B cell (primary cell): ENCODE measurements at regions not wholly inside any gene's neighbourhood (a gene's known extent, or its start where the extent isn't known, plus 50 kb on each side); places are given as distances from the start of the nearest gene placed in this dataset.

Source experiments
- ATAC-seq: fragments of 200-7000 bp; cut with Tn5 transposase; one replicate; pipeline ENCODE4 v1.10.0; 2021; ENCODE audit warnings: low read depth, mild to moderate bottlenecking, moderate number of reproducible peaks, moderate library complexity
- CTCF ChIA-PET: fragments of 350-600 bp; sonication (Branson Sonifier 250); formaldehyde crosslinking; loops from one replicate; lab custom pipeline; 2021; ENCODE audit warnings: antibody characterized with exemption, inconsistent platforms; lab: Charles Lee
- POLR2A ChIA-PET: fragments of 350-600 bp; sonication (Branson Sonifier 250); formaldehyde crosslinking; loops from one replicate; lab custom pipeline; 2021; ENCODE audit warnings: antibody characterized with exemption; lab: Charles Lee
- DNase-seq: peaks from one replicate; pipeline ENCODE4 v3.0.0; 2013
- H2AFZ ChIP-seq: 2 replicates; pipeline ENCODE4 v1.6.1; 2012; ENCODE audit warnings: mild to moderate bottlenecking, low read depth, low read length; ENCODE audit not compliant: insufficient read depth, poor library complexity, severe bottlenecking
- H3K27ac ChIP-seq, 2 donors: 1 replicate in 1 of 2; 2 replicates in 1 of 2; pipeline ENCODE4 v1.5.1; 2012 to 2013; ENCODE audit warnings: low read length in 2 of 2, mild to moderate bottlenecking in 2 of 2, moderate library complexity in 1 of 2
- H3K27me3 ChIP-seq, 4 experiments: fragments of 200-600 bp in 1 of 4; sonication (generic) in 1 of 4; replicated peaks in 1 of 4; 1 replicate in 2 of 4; 2 replicates in 2 of 4; pipeline versions ENCODE4 v1.6.1 to v1.7.0; 2013 to 2016; ENCODE audit warnings: low read length in 3 of 4, mild to moderate bottlenecking in 2 of 4, mixed read lengths in 1 of 4, moderate library complexity in 1 of 4; ENCODE audit not compliant: insufficient read depth in 4 of 4, control insufficient read depth in 3 of 4; ENCODE audit errors: control extremely low read depth in 1 of 4
- H3K36me3 ChIP-seq, 2 experiments: replicated peaks in 1 of 2; 1 replicate in 1 of 2; 2 replicates in 1 of 2; pipeline versions ENCODE4 v1.6.1 to v1.7.1; 2013; ENCODE audit warnings: low read length in 1 of 2; ENCODE audit not compliant: insufficient read depth in 2 of 2, control insufficient read depth in 1 of 2; ENCODE audit errors: control extremely low read depth in 1 of 2, extremely low read depth in 1 of 2
- H3K4me1 ChIP-seq, 2 donors: fragments of 200-600 bp in 1 of 2; sonication (generic) in 1 of 2; 1 replicate in 1 of 2; 2 replicates in 1 of 2; pipeline versions ENCODE4 v1.5.1 to v1.6.1; 2013 to 2017; ENCODE audit warnings: low read length in 2 of 2; ENCODE audit not compliant: control insufficient read depth in 2 of 2, insufficient read depth in 2 of 2
- H3K4me2 ChIP-seq: replicated peaks from 2 replicates; pipeline ENCODE3; 2012; ENCODE audit warnings: mild to moderate bottlenecking, low read depth, low read length; ENCODE audit not compliant: poor library complexity, severe bottlenecking
- H3K4me3 ChIP-seq, 5 experiments: fragments of 200-600 bp in 1 of 5; sonication (generic) in 1 of 5; 1 replicate in 3 of 5; 2 replicates in 2 of 5; pipeline versions ENCODE4 v1.5.1 to v1.7.0; 2011 to 2016; ENCODE audit warnings: low read length in 4 of 5, mild to moderate bottlenecking in 4 of 5, low read depth in 2 of 5, control low read depth in 1 of 5, moderate library complexity in 1 of 5; ENCODE audit not compliant: insufficient read depth in 1 of 5; ENCODE audit errors: control extremely low read depth in 1 of 5, extremely low read depth in 1 of 5
- H3K79me2 ChIP-seq: fragments of 200-600 bp; sonication (generic); one replicate; pipeline ENCODE4 v1.6.0; 2016; ENCODE audit warnings: low read length; ENCODE audit not compliant: control insufficient read depth, insufficient read depth
- H3K9ac ChIP-seq: fragments of 200-600 bp; sonication (generic); 2 replicates; pipeline ENCODE4 v1.6.1; 2017; ENCODE audit warnings: mild to moderate bottlenecking, low read length, moderate library complexity
- H3K9me3 ChIP-seq, 3 donors: one replicate each; pipeline versions ENCODE4 v1.6.1 to v1.7.1; 2013; ENCODE audit warnings: low read length in 2 of 3; ENCODE audit not compliant: control insufficient read depth in 2 of 3, insufficient read depth in 1 of 3; ENCODE audit errors: control extremely low read depth in 1 of 3
- H4K20me1 ChIP-seq: 2 replicates; pipeline ENCODE4 v1.6.0; 2012; ENCODE audit warnings: mild to moderate bottlenecking, low read length; ENCODE audit not compliant: insufficient read depth, control insufficient read depth, poor library complexity, severe bottlenecking
- H3K27ac Mint-ChIP-seq: one replicate; pipeline ENCODE4 v1.8.0; 2021; ENCODE audit warnings: mixed read lengths
- H3K27me3 Mint-ChIP-seq: one replicate; pipeline ENCODE4 v1.8.0; 2021; ENCODE audit warnings: mixed read lengths
- H3K4me1 Mint-ChIP-seq: one replicate; pipeline ENCODE4 v1.8.0; 2021; ENCODE audit warnings: mixed read lengths
- H3K4me3 Mint-ChIP-seq: one replicate; pipeline ENCODE4 v1.8.0; 2021; ENCODE audit warnings: mixed read lengths
- H3K9me3 Mint-ChIP-seq: one replicate; pipeline ENCODE4 v1.8.0; 2022; ENCODE audit warnings: mixed read lengths; ENCODE audit not compliant: insufficient read depth
- CTCF ChIP-seq: fragments of 200-600 bp; IDR thresholded peaks from one replicate; pipeline ENCODE4 v1.8.0; 2022; ENCODE audit warnings: antibody characterized with exemption, mild to moderate bottlenecking
- EZH2 ChIP-seq: IDR thresholded peaks from 2 replicates; pipeline ENCODE4 v1.6.1; 2012; ENCODE audit warnings: borderline replicate concordance, low read depth, mild to moderate bottlenecking, moderate library complexity, low read length; ENCODE audit not compliant: insufficient read depth, poor library complexity, severe bottlenecking
- WGBS: methylation state at CpG from one replicate; pipeline ENCODE4 v1.1.5; 2013; ENCODE audit warnings: missing lambda C conversion rate; ENCODE audit not compliant: insufficient coverage; 5-methylcytosine and 5-hydroxymethylcytosine counted together
- intact Hi-C: fragments of 100-400 bp; cut with micrococcal nuclease; formaldehyde crosslinking; loops from one replicate; pipeline ENCODE4 v1.10.0; 2022

GRCh38 chr1:29937356-29937755 lies 701.0 kb downstream of the PTPRU start:
- Histone ChIP-seq H2AFZ (no peak overlapping the region), H3K27ac (no peak overlapping the region), H3K9me3 (peaks cover 0 to under 1% (median 0%) of the 10 kb centered on the region in 3 donors), H3K36me3 (no peaks in the 10 kb centered on the region), H3K79me2 (no peaks in the 10 kb centered on the region), H3K9ac (no peak overlapping the region), H3K4me3 (no peak overlapping the region), H4K20me1 (no peaks in the 10 kb centered on the region), H3K27me3 (no peaks in the 10 kb centered on the region), H3K4me2 (no peak overlapping the region), H3K4me1 (no peaks in the 10 kb centered on the region)
- intact Hi-C loops: no loop called here
- POLR2A ChIA-PET: no interaction called here
- no peak overlapping the region for H3K4me3 Mint-ChIP-seq
- WGBS: 60% methylated on average over 1 of the region's 1 CpG
- no peak overlapping the region for H3K27ac Mint-ChIP-seq
- TF ChIP-seq EZH2 (no peak), CTCF (no peak)
- DNase-seq: no peak
- ATAC-seq: no peak
- no peaks in the 10 kb centered on the region for H3K9me3 Mint-ChIP-seq
- H3K27me3 Mint-ChIP-seq: peaks cover 13% of the 10 kb centered on the region
- CTCF ChIA-PET: no interaction called here
- no peaks in the 10 kb centered on the region for H3K4me1 Mint-ChIP-seq

GRCh38 chr1:29936031-29936544 lies 699.8 kb downstream of the PTPRU start:
- no peak overlapping the region for H3K4me3 Mint-ChIP-seq
- CTCF ChIA-PET: no interaction called here

More at GRCh38 chr1:29936031-29936544, 699.8 kb downstream of the PTPRU start:
- H3K27ac ChIP-seq: no peak overlapping the region
- 85% methylated on average over 7 of the region's 7 CpGs for WGBS
- H3K4me1 ChIP-seq: no peaks in the 10 kb centered on the region
- TF ChIP-seq CTCF (no peak), EZH2 (no peak)
- H3K4me3 ChIP-seq: no peak overlapping the region
- Mint-ChIP-seq H3K27ac (no peak overlapping the region), H3K4me1 (no peaks in the 10 kb centered on the region), H3K27me3 (peaks cover 17% of the 10 kb centered on the region), H3K9me3 (no peaks in the 10 kb centered on the region)
- no peaks in the 10 kb centered on the region for H3K79me2 ChIP-seq
- DNase-seq (no peak), ATAC-seq (no peak)
- no peaks in the 10 kb centered on the region for H3K9me3 ChIP-seq
- no peak overlapping the region for H3K9ac ChIP-seq
- H2AFZ ChIP-seq: no peak overlapping the region
- no peak overlapping the region for H3K4me2 ChIP-seq
- POLR2A ChIA-PET: no interaction called here
- H3K27me3 ChIP-seq: no peaks in the 10 kb centered on the region
- no peaks in the 10 kb centered on the region for H3K36me3 ChIP-seq
- intact Hi-C loops: no loop called here
- no peaks in the 10 kb centered on the region for H4K20me1 ChIP-seq
